Thyroid gland (tissue), 4 donors: ENCODE measurements at regions not wholly inside any gene's neighbourhood (a gene's known extent, or its start where the extent isn't known, plus 50 kb on each side); places are given as distances from the start of the nearest gene placed in this dataset.
"Not testable (repeated sequence)": the region's sequence is repeated elsewhere in the genome, so short reads cannot be mapped to it uniquely, and the experiment has no call there.

Experiments
- POLR2A ChIP-seq, 2 donors: fragments of 450-650 bp; IDR thresholded peaks; one replicate each; pipeline ENCODE4 v1.6.1; 2017; ENCODE audit warnings: antibody characterized with exemption in 2 of 2, mild to moderate bottlenecking in 2 of 2, moderate library complexity in 1 of 2
- TF ChIP-seq, protein P1 (sequence below), 6 experiments: fragments of 200-600 bp in 3 of 6; fragments of 450-650 bp in 3 of 6; sonication (generic) in 3 of 6; IDR thresholded peaks; one replicate each; pipeline ENCODE4 v1.5.1; 2016 to 2019; ENCODE audit warnings: antibody characterized with exemption in 6 of 6, mild to moderate bottlenecking in 2 of 6, inconsistent platforms in 1 of 6, moderate library complexity in 1 of 6

DNA sequence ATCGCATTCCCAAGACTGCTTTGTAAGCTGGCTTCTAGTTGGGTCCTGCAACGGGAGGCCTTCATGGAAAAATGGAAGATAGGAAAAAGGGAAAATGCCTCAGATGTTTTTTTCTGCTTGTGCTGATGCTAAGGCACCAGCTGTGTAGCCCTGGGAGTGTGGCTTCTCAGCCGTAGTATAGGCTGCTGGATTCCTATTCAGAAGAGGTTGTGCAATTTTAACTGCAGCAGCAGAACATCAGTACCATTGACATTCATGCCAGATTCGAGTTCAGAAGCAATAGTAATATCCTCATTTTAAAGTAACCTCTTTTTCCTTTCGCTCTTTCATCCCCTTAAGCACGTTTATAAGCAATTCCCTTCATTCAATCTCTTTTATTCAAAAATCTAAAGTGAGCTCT is 119.1 kb upstream of the KCTD3 start:
- not testable (repeated sequence) for TF ChIP-seq POLR2A (IDR thresholded peaks at IDR 0.05)
- TF ChIP-seq, protein P1, sequence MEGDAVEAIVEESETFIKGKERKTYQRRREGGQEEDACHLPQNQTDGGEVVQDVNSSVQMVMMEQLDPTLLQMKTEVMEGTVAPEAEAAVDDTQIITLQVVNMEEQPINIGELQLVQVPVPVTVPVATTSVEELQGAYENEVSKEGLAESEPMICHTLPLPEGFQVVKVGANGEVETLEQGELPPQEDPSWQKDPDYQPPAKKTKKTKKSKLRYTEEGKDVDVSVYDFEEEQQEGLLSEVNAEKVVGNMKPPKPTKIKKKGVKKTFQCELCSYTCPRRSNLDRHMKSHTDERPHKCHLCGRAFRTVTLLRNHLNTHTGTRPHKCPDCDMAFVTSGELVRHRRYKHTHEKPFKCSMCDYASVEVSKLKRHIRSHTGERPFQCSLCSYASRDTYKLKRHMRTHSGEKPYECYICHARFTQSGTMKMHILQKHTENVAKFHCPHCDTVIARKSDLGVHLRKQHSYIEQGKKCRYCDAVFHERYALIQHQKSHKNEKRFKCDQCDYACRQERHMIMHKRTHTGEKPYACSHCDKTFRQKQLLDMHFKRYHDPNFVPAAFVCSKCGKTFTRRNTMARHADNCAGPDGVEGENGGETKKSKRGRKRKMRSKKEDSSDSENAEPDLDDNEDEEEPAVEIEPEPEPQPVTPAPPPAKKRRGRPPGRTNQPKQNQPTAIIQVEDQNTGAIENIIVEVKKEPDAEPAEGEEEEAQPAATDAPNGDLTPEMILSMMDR (IDR thresholded peaks at IDR 0.05) = not testable (repeated sequence)
